ENCODE measurements at regions not wholly inside any gene's neighbourhood (a gene's known extent, or its start where the extent isn't known, plus 50 kb on each side); places are given as distances from the start of the nearest gene placed in this dataset.

DNA sequence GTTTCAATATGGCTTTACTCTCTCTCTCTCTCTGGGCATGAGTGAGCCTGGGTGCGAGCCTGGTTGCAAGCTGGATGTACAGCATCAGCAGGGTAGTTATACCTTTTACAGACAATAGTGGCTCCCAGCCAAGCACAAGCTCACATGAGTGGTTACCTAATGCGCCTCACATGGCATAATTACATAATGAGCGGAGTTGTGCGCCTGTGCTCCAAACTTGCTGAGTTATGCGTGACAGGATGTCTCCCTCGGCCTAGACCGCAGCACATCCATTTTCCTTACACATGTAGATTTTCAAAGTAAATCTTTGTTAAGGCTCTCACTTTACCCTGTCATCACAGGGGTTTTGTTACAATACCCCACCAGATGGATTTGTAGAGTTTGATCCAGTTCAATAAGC, 233.5 kb upstream of the WWC1 start:
- DNase-seq (ENCODE audit: low read depth in 1 of 2, low spot score in 1 of 2), result no peak

- no peak for DNase-seq (ENCODE audit: low read depth in 1 of 2, low spot score in 1 of 2)
Measured at GRCh38 chr5:168059131-168059530, 232.3 kb upstream of the WWC1 start.

GRCh38 chr5:168062239-168062638, 229.2 kb upstream of the WWC1 start:
- DNase-seq (ENCODE audit: low read depth in 1 of 2, low spot score in 1 of 2), result no peak

DNA sequence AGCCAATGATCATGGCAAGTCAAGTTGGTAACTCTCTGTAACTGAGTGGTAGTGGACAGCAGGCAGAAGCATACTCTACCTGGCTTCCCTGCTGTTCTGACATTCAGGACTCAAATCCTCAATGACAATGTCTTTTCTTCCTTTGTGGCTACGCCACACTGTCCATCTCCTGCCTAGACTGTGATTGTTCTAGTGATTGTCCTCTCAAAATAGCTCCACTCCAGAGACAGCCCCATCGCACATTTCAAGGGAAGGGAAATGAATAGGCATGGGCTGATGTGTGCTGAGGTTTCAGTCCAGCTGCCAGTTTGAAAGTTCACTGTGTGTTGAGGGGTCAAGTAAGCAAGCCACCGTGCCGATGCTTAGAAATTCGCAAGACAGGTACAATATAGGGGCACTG, 227.0 kb upstream of the WWC1 start:
- DNase-seq (ENCODE audit: low read depth in 1 of 2, low spot score in 1 of 2), result no peak

- DNase-seq (ENCODE audit: low read depth in 1 of 2, low spot score in 1 of 2), result no peak
Measured at GRCh38 chr5:168064933-168065622, 226.4 kb upstream of the WWC1 start.

DNA sequence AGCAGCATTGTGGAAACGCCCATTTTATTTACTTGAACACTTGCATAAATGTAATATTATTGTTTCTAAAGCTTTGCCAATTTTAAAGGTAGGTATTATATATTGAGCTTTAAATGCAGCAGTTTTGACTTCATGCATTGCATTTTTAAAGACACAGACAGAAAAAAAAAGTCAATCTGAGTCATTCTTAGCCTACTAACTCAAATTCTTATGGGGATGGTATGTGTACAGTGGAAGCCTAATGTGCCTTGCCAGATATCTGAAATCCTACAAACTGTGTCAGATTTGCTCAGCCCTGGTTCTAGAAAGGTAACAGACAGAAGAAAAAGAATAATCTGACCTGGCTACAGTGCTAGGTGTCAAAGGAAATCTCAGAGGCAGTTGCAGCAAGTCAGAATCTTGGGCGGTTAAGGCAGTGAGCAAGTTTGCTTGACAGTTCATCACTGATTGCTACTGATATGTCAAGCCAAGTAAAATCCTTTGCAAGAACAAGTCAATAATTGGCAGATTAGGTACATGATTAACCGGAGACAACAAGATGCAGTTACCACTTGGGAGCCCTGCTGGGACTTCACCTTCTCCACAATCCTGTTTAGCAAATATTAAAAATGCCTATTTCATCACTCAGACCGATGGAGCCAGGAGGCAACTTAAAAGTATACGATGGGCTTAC, 224.8 kb upstream of the WWC1 start:
- DNase-seq (ENCODE audit: low read depth in 1 of 2, low spot score in 1 of 2), result no peak

DNA sequence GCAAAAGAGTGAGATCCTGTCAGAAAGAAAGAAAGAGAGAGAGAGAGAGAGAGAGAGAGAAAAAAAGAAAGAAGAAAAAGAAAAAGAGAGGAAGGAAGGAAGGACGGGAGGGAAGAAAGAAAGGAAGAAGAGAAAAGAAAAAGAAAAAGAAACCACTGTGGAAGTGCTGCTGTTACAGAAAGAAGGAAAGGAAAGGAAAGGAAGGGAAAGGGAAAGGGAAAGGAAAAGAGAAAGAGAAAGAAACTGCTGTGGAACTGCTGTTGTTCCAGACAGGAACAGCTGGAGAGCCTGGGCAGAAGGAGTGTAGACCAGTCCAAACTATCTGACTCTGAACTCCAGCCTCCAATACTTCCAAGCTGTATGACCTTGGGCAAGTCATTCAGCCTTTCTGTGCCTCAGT, 220.7 kb upstream of the WWC1 start:
- no peak for DNase-seq (ENCODE audit: low read depth in 1 of 2, low spot score in 1 of 2)

DNA sequence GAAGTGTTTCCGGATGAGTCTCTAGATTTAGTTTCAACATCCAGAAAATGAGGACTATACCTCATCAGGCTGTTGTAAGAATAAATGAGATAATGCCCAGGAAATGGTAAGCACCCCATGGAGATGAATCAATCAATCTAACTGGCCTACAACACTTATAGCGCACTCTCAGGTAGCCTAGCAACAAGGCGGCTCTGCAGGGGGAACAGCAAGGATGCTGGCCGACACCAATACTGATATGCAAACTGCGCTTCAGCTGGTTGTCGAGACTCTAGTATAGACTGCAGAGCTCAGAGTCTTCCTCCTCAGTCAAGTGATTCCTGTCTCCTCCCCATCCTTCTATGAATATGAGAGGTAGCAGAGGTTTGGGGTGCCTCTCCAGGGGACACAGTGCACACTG, 218.8 kb upstream of the WWC1 start:
- DNase-seq (ENCODE audit: low read depth in 1 of 2, low spot score in 1 of 2), result no peak

GRCh38 chr5:168073311-168073710, 218.1 kb upstream of the WWC1 start:
- no peak for DNase-seq (ENCODE audit: low read depth in 1 of 2, low spot score in 1 of 2)

- no peak for DNase-seq (ENCODE audit: low read depth in 1 of 2, low spot score in 1 of 2)
Measured at GRCh38 chr5:168073991-168074800, 217.2 kb upstream of the WWC1 start.

DNA sequence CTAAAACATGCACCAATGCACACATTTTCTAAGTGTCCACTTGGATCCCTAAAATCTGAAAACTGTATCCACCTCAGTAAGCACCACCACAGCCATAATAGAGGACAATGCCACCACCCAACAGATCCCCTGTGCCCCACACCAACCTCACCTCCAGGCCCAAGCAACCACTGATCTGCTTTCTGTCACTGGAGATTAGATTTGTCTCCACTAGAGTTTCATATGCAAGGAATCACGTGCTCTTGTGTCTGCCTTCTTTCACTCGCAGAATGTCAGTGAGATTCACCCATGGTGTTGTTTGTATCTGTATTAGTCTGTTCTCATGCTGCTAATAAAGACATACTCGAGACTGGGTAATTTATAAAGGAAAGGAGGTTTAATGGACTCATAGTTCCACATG, 216.1 kb upstream of the WWC1 start:
- no peak for DNase-seq (ENCODE audit: low read depth in 1 of 2, low spot score in 1 of 2)

GRCh38 chr5:168076561-168076991, 214.9 kb upstream of the WWC1 start:
- DNase-seq (ENCODE audit: low read depth in 1 of 2, low spot score in 1 of 2), result no peak

GRCh38 chr5:168085261-168086031, 206.0 kb upstream of the WWC1 start:
- no peak for DNase-seq (ENCODE audit: low read depth in 1 of 2, low spot score in 1 of 2)

DNA sequence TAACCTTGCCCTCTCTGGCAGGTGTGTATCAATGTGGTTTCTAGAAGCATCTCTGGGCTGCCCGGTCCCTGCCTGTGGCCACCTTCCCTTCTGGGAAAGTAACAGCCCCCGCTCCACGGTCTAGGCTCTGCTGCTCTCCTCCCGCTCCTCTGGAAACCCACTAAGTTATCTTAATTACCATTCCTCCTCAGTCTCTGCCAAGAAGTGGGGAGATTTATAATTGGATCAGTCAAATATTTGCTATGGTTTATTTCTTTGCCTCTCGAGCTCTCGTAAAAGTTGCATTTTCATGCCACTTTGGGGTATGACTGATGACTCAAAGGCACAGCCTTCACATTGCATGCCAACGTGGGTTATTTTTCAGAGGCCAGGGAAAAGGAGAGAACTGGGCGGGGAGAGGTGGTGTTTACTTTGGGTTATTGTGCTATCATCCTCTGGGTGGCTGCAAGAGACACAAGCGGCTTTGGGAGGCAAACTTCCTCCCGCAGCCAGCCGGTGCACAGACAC, 205.3 kb upstream of the WWC1 start:
- no peak for DNase-seq (ENCODE audit: low read depth in 1 of 2, low spot score in 1 of 2)

DNA sequence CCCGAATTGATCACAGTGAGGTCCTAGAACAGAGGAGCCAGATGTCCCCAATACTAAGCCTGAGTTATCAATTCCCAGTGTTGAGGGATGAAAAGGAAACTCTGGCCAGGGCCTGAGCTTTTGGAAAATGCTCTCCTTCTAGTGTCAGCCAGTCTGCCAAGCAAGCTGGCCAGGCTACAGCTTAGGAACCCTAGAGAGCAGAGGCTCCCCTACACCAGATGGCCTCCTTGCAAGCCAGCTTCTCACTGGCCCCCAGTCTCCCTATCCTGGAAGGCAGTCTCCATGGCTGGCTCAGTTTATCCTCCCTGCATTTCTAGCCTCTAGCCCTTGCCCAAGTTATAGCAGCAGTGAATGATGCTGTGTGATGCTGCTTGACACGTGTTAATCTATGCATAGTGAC, 204.7 kb upstream of the WWC1 start:
- DNase-seq (ENCODE audit: low read depth in 1 of 2, low spot score in 1 of 2), result no peak

GRCh38 chr5:168088410-168089173, 202.9 kb upstream of the WWC1 start:
- no peak for DNase-seq (ENCODE audit: low read depth in 1 of 2, low spot score in 1 of 2)

DNA sequence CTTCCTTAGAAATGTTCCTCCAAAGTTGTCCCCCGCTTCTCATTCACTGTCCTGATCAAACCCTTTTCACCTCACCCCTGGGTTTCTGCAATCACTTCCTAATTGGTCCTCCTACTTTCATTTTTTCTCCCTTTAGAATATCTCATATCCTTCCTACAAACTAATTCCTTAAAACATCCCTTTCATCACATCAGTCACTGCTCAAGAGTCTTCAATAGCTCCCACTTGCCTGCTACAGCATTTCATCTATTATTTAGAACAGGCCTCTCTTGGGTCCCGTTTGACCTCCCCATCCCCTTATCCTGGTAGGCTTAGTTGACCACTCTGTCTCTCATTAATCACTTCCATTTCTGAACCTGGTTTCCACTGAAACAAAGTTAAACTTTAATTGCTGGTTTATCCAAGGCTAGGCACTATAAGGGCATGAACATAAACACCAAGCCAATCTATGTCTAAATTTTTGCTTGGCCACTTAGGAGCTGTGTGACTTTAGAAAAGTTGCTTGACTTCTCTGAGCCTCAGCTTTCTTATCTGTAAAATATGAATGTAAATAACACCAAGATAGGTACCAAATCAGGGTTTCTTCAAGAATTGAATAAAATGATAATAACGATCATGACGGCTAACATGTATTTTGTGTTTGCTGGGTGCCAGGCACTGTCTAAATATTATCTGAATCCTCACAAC, 202.1 kb upstream of the WWC1 start:
- no peak for DNase-seq (ENCODE audit: low read depth in 1 of 2, low spot score in 1 of 2)

DNA sequence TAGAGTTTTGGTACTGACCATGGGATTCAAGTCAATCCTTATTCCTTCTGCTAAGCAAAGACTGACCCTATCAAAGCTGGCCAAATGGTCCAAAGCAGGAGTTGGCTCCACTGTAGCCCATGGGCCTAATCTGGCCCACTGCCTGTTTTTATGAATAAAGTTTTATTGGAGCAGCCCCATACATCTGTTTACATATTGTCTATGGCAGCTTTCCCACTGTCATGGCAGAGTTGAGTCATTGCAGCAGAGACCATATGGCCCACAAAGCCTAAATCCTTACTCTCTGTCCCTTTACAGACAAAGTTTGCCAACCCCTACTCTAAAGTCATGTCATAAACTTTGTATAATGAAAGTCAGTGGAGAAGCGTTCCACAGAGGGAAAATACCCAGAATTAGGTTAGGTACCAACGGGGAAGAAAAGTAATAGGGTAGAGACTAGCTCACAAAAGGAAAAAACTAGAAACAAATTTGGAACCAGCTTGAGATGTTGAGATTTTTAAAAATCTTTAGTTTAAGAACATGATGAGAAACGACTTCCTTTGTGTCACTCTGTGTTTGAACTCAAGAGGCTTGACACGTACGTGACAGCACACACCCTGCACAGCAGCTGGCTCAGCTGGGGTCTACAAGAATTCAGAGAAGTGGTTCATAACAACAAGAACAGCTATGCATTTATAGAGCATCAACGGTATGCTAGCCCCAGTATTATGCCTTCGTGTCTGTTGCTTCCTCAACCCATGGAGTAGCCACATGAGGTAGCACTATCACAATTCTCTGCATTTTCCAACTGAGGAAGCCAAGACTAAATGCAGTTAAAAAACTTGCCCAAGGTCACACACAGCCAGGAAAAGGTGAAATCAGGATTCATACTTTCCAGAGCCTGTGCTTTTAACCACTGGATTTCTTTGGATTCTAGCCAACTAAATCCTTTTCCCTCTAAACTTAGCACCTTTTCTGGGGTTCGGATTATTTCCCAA, 198.9 kb upstream of the WWC1 start:
- DNase-seq (ENCODE audit: low read depth in 1 of 2, low spot score in 1 of 2), result no peak
